ENCODE measurements at regions not wholly inside any gene's neighbourhood (a gene's known extent, or its start where the extent isn't known, plus 50 kb on each side); places are given as distances from the start of the nearest gene placed in this dataset.

GRCh38 chr2:154557906-154558305 is 140.6 kb upstream of the KCNJ3 start:
- no peak for TF ChIP-seq POLR2AphosphoS5 (IDR thresholded peaks at IDR 0.05; ENCODE audit: low read depth, low read length)
- no peak for TF ChIP-seq TAF1 (IDR thresholded peaks at IDR 0.05; ENCODE audit: borderline replicate concordance, low read depth, low read length)
- TF ChIP-seq POLR2A (IDR thresholded peaks at IDR 0.05; ENCODE audit: low read depth, low read length), result no peak
